K562 (cell line): ENCODE measurements at regions not wholly inside any gene's neighbourhood (a gene's known extent, or its start where the extent isn't known, plus 50 kb on each side); places are given as distances from the start of the nearest gene placed in this dataset.
A peak's percentile ranks its signal among the peaks of the same experiment; 100 is the strongest.

Experiments used
- ATAC-seq: fragments of 200-7000 bp; cut with Tn5 transposase; 3 replicates; pipeline ENCODE4 v1.9.1; 2020; ENCODE audit warnings: moderate library complexity
- BruUV-seq: library from RNA; stranded (reverse); fragments of 400-500 nt; replicated peaks from 2 replicates; lab custom pipeline; 2021; lab: Mats Ljungman, UMichigan
- CTCF ChIA-PET: fragments of 300-600 bp; formaldehyde crosslinking; extraction: SDS; loops from one replicate; lab custom pipeline; 2021; ENCODE audit warnings: low intra/inter-chr PET ratio; lab: Yijun Ruan, JAX
- POLR2A ChIA-PET: fragments of 300-600, 350-650 bp; sonication (Branson Sonifier 250); formaldehyde crosslinking; extraction: SDS; loops from one replicate; lab custom pipeline; 2021; ENCODE audit warnings: antibody characterized with exemption, inconsistent platforms; lab: Yijun Ruan, JAX
- DNase-seq, 4 experiments: peaks; one replicate each; pipeline versions ENCODE4 v3.0.0 to v3.0.0-alpha.2; 2011 to 2018; ENCODE audit warnings: low spot score in 3 of 4, mixed read lengths in 3 of 4; ENCODE audit errors: extremely low read depth in 1 of 4
- FAIRE-seq: peaks from 2 replicates; lab custom pipeline; 2011; peaks lifted over from hg19 to GRCh38; lab: Jason Lieb, UNC
- H2AFZ ChIP-seq: 2 replicates; pipeline ENCODE4 v1.6.0; 2011; ENCODE audit warnings: low read depth, low read length, control low read depth, inconsistent platforms
- H3K27ac ChIP-seq: fragments of 200-600 bp; 3 replicates; pipeline ENCODE4 v1.8.0; 2011; ENCODE audit warnings: low read depth, mild to moderate bottlenecking, control low read depth, inconsistent platforms, low read length, moderate library complexity, mixed read lengths; ENCODE audit errors: extremely low read depth
- H3K27me3 ChIP-seq, 2 experiments: fragments of 300-600 bp in 1 of 2; 2 replicates in 1 of 2; 3 replicates in 1 of 2; pipeline versions ENCODE4 v1.6.0 to v1.8.0; 2011; ENCODE audit warnings: inconsistent platforms in 2 of 2, low read length in 2 of 2, mild to moderate bottlenecking in 1 of 2, mixed read lengths in 1 of 2, moderate library complexity in 1 of 2; ENCODE audit not compliant: control insufficient read depth in 2 of 2, insufficient read depth in 2 of 2
- H3K36me3 ChIP-seq: fragments of 300-600 bp; 3 replicates; pipeline ENCODE4 v1.8.0; 2011; ENCODE audit warnings: mild to moderate bottlenecking, low read length, inconsistent platforms; ENCODE audit not compliant: control insufficient read depth, insufficient read depth
- H3K4me1 ChIP-seq, 2 experiments: fragments of 200-600 bp in 1 of 2; replicated peaks in 1 of 2; 2 replicates in 1 of 2; 3 replicates in 1 of 2; pipeline versions ENCODE4 v1.5.1 to v1.8.0; 2011; ENCODE audit warnings: inconsistent platforms in 2 of 2, low read length in 2 of 2, mild to moderate bottlenecking in 1 of 2, mixed read lengths in 1 of 2, moderate library complexity in 1 of 2; ENCODE audit not compliant: control insufficient read depth in 2 of 2, insufficient read depth in 2 of 2
- H3K4me2 ChIP-seq: 2 replicates; pipeline ENCODE4 v1.6.1; 2011; ENCODE audit warnings: low read length, control low read depth, inconsistent platforms, mixed read lengths; ENCODE audit not compliant: insufficient read depth
- H3K4me3 ChIP-seq: fragments of 200-600 bp; sonication (generic), shearing (Covaris generic); 2 replicates; pipeline ENCODE4 v1.5.1; 2016; ENCODE audit warnings: control low read depth, inconsistent platforms
- H3K79me2 ChIP-seq: fragments of 200-600 bp; 3 replicates; pipeline ENCODE4 v1.8.0; 2011; ENCODE audit warnings: low read length, inconsistent platforms; ENCODE audit not compliant: control insufficient read depth, insufficient read depth
- H3K9ac ChIP-seq, 2 experiments: 2 replicates each; pipeline versions ENCODE4 v1.6.0 to v1.6.1; 2011; ENCODE audit warnings: low read depth in 2 of 2, low read length in 2 of 2, control low read depth in 1 of 2, inconsistent platforms in 1 of 2, mild to moderate bottlenecking in 1 of 2, mixed read lengths in 1 of 2; ENCODE audit not compliant: insufficient read depth in 1 of 2
- H3K9me1 ChIP-seq: one replicate; pipeline ENCODE4 v1.6.0; 2011; ENCODE audit warnings: inconsistent platforms, mild to moderate bottlenecking, low read length, moderate library complexity; ENCODE audit not compliant: control insufficient read depth, insufficient read depth
- H3K9me3 ChIP-seq: replicated peaks from 2 replicates; pipeline ENCODE4 v1.5.1; 2011; ENCODE audit warnings: low read depth, low read length, inconsistent platforms; ENCODE audit not compliant: control insufficient read depth, insufficient read depth
- H4K20me1 ChIP-seq: replicated peaks from 2 replicates; pipeline ENCODE4 v1.6.1; 2011; ENCODE audit warnings: low read length, inconsistent platforms, mixed read lengths; ENCODE audit not compliant: control insufficient read depth, insufficient read depth
- CBX8 ChIP-seq: fragments of 200-600 bp; sonication (generic); IDR thresholded peaks from 2 replicates; pipeline ENCODE4 v1.6.1; 2012; ENCODE audit warnings: borderline replicate concordance, mixed run types, low read depth, mild to moderate bottlenecking, moderate library complexity, mixed read lengths, low read length, control low read depth, inconsistent platforms; ENCODE audit not compliant: poor library complexity, severe bottlenecking; ENCODE audit errors: extremely low read depth
- MAFF ChIP-seq: IDR thresholded peaks from 2 replicates; pipeline ENCODE4 v1.6.1; 2012; ENCODE audit warnings: low read length, improper control_type of control experiment
- MECOM ChIP-seq: fragments of 250-450 bp; sonication (Bioruptor Pico); IDR thresholded peaks from 2 replicates; pipeline ENCODE4 v1.8.0; 2022; ENCODE audit warnings: inconsistent platforms
- NCOA6 ChIP-seq: fragments of 450-650 bp; IDR thresholded peaks from 2 replicates; pipeline ENCODE4 v1.6.1; 2017; ENCODE audit warnings: mild to moderate bottlenecking
- NFE2 ChIP-seq: IDR thresholded peaks from 2 replicates; pipeline ENCODE4 v1.6.1; 2014; ENCODE audit warnings: antibody characterized with exemption, low read depth
- RBM22 ChIP-seq: fragments of 200-400 bp; formaldehyde crosslinking; IDR thresholded peaks from 2 replicates; pipeline ENCODE4 v1.6.1; 2018; ENCODE audit warnings: low read length, low read depth; ENCODE audit not compliant: poor library complexity, severe bottlenecking
- ZNF12 ChIP-seq: sonication (generic); formaldehyde crosslinking; IDR thresholded peaks from 2 replicates; pipeline ENCODE4 v1.4.0; 2020; ENCODE audit warnings: mild to moderate bottlenecking, missing genetic modification reagents
- WGBS: fragments of 100-300 bp; shearing (Covaris generic); methylation state at CpG from one replicate; pipeline ENCODE4 v1.1.6; 2016; ENCODE audit warnings: low coverage, mixed read lengths; ENCODE audit not compliant: insufficient coverage; ENCODE audit errors: missing lambda C conversion rate; 5-methylcytosine and 5-hydroxymethylcytosine counted together
- in situ Hi-C: fragments of 300-500 bp; cut with MboI; formaldehyde crosslinking; loops from 4 replicates; pipeline ENCODE4 v1.15.0; 2018; ENCODE audit warnings: inconsistent platforms, mixed read lengths
- intact Hi-C: fragments of 100-400 bp; cut with micrococcal nuclease; formaldehyde crosslinking; loops from 2 replicates; pipeline ENCODE4 v1.14.2; 2022
- TF ChIP-seq, protein P1 (sequence below): sonication (generic); formaldehyde crosslinking; IDR thresholded peaks from 2 replicates; pipeline ENCODE4 v1.8.1; 2023; ENCODE audit warnings: mild to moderate bottlenecking, missing genetic modification reagents

DNA sequence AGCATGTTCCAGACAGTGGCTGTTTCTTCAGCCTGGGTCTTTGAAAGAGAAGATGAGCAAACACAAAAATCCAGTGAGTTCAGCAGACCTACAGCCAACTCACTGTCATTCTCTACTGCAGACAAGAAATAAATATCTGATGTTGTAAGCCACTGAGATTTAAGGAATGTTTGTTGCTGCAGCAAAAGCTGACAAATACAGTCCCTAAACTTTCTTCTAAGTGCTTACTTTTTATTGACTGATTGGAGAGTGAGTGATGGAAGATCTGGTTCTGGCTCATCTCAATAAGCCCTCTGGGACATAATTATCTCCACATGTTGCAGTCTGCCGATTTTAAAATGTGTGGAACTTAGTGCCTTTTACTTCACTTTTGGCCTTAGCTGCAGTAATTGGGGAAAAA is 69.9 kb upstream of the LMNB1 start (continued):
- TF ChIP-seq, protein P1, sequence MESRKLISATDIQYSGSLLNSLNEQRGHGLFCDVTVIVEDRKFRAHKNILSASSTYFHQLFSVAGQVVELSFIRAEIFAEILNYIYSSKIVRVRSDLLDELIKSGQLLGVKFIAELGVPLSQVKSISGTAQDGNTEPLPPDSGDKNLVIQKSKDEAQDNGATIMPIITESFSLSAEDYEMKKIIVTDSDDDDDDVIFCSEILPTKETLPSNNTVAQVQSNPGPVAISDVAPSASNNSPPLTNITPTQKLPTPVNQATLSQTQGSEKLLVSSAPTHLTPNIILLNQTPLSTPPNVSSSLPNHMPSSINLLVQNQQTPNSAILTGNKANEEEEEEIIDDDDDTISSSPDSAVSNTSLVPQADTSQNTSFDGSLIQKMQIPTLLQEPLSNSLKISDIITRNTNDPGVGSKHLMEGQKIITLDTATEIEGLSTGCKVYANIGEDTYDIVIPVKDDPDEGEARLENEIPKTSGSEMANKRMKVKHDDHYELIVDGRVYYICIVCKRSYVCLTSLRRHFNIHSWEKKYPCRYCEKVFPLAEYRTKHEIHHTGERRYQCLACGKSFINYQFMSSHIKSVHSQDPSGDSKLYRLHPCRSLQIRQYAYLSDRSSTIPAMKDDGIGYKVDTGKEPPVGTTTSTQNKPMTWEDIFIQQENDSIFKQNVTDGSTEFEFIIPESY (CRISPR knock-in tag), result no peak
- TF ChIP-seq ZNF12 (CRISPR knock-in tag), result peak; percentile 51; the same call in 1 of the 2 replicates

DNA sequence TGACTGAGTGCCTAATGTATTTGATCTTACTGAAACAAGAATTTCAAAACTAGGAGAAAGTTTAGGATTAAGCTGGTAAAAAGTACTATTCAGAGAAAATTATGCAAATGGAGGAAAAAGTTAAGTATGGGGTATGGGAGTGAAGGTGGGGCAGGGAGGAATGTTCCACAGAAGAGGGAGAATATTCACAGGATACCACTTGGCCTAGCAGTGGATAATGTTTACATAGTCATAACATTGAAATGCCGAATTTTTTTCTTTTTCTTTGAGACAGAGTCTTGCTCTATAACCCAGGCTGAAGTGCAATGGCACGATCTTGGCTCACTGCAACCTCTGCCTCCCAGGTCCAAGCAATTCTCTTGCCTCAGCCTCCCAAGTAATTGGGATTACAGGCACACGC is 61.2 kb upstream of the LMNB1 start:
- BruUV-seq, result no TSS peak
- DNase-seq (no peak), ATAC-seq (no peak), FAIRE-seq (peak; percentile 19)
- Histone ChIP-seq H3K27me3 (no peaks in the 10 kb centered on the region), H3K79me2 (no peaks in the 10 kb centered on the region), H3K9me1 (no peaks in the 10 kb centered on the region), H3K9ac (no peak overlapping the region), H3K36me3 (no peaks in the 10 kb centered on the region), H3K4me3 (no peak overlapping the region), H3K27ac (no peak overlapping the region), H4K20me1 (no peaks in the 10 kb centered on the region), H3K4me2 (no peak overlapping the region), H3K9me3 (no peaks in the 10 kb centered on the region), H2AFZ (no peak overlapping the region), H3K4me1 (peaks cover 0 to 6% of the 10 kb centered on the region in 2 experiments; a peak in 2 of 5 replicates)
- no peak for TF ChIP-seq MECOM (CRISPR knock-in tag)
- no peak for TF ChIP-seq NFE2
- no peak for TF ChIP-seq CBX8
- TF ChIP-seq MAFF, result no peak
- no peak for TF ChIP-seq NCOA6
- TF ChIP-seq RBM22, result no peak
- ChIA-PET POLR2A (interaction anchor here (0.9 to 1.3 kb wide), 3 partner anchors 8 to 62 kb away, joined by 3 to 4 read pairs (median 4); partner anchors contain the start of gene LMNB1), CTCF (no interaction called here)
- WGBS, result 38% methylated on average over 3 of the region's 3 CpGs
- intact Hi-C loops (no loop called here), in situ Hi-C loops (no loop called here)
